ENCODE measurements at regions not wholly inside any gene's neighbourhood (a gene's known extent, or its start where the extent isn't known, plus 50 kb on each side); places are given as distances from the start of the nearest gene placed in this dataset.

GRCh38 chr7:45515346-45515745, 58.8 kb upstream of the ADCY1 start:
- Histone ChIP-seq H4K20me1 (ENCODE audit: insufficient read depth) (no peaks in the 10 kb centered on the region), H2AFZ (ENCODE audit: low read depth, low read length, poor library complexity, severe bottlenecking) (no peak overlapping the region), H3K9me2 (ENCODE audit: insufficient read depth) (no peaks in the 10 kb centered on the region), H3K4me3 (replicated peaks in 1 of 2; ENCODE audit: low read depth in 1 of 2, low read length in 2 of 2) (no peak overlapping the region), H3K9me3 (ENCODE audit: control insufficient read depth in 1 of 2, insufficient read depth in 1 of 2, low read depth in 1 of 2, low read length in 2 of 2) (0 out of 4 replicates have a peak, but pooled peaks cover 5 to 12% of the 10 kb centered on the region in 2 experiments), H3K4me1 (ENCODE audit: control insufficient read depth in 1 of 2, insufficient read depth in 2 of 2, low read length in 2 of 2) (no peaks in the 10 kb centered on the region), H3K79me2 (ENCODE audit: insufficient read depth, low read length) (no peaks in the 10 kb centered on the region), H3K9ac (ENCODE audit: low read length) (no peak overlapping the region), H3K4me2 (ENCODE audit: low read length) (no peak overlapping the region), H3K27ac (ENCODE audit: low read depth, low read length) (no peak overlapping the region), H3K27me3 (ENCODE audit: insufficient read depth, low read length) (0 out of 2 replicates have a peak, but pooled peaks cover 4% of the 10 kb centered on the region), H3K36me3 (ENCODE audit: control insufficient read depth in 1 of 2, insufficient read depth in 2 of 2, low read length in 2 of 2) (no peaks in the 10 kb centered on the region)
- BruUV-seq (replicated peaks): no TSS peak
- ATAC-seq: no peak
- no peak for DNase-seq (ENCODE audit: low read depth, low spot score)
- intact Hi-C loops (cut with micrococcal nuclease): no loop called here
- TF ChIP-seq SIN3A (IDR thresholded peaks at IDR 0.05; ENCODE audit: low read depth): no peak
- TF ChIP-seq TCF7L2 (IDR thresholded peaks at IDR 0.05; ENCODE audit: borderline replicate concordance, extremely low read depth, insufficient read depth, insufficient read length): no peak
- TF ChIP-seq EZH2phosphoT487 (IDR thresholded peaks at IDR 0.05; ENCODE audit: borderline replicate concordance): no peak
- TF ChIP-seq YY1 (IDR thresholded peaks at IDR 0.05; ENCODE audit: extremely low read depth, insufficient replicate concordance, low read depth, low read length): no peak
- no peak for TF ChIP-seq CTCF (IDR thresholded peaks at IDR 0.05 in 2 of 3, conservative IDR thresholded peaks at IDR 0.05 in 1 of 3; ENCODE audit: borderline replicate concordance in 1 of 3, insufficient read depth in 1 of 3, low read depth in 2 of 3, low read length in 2 of 3)
- no peak for TF ChIP-seq ATF3 (IDR thresholded peaks at IDR 0.05)
- no peak for TF ChIP-seq CEBPB (IDR thresholded peaks at IDR 0.05; ENCODE audit: low read depth)
- no peak for TF ChIP-seq ZFX (IDR thresholded peaks at IDR 0.05)
- TF ChIP-seq ELF1 (IDR thresholded peaks at IDR 0.05; ENCODE audit: borderline replicate concordance, low read depth): no peak
- TF ChIP-seq POLR2AphosphoS5 (IDR thresholded peaks at IDR 0.05; ENCODE audit: low read depth, low read length): no peak
- no peak for TF ChIP-seq CBX3 (IDR thresholded peaks at IDR 0.05; ENCODE audit: low read depth)
- no peak for TF ChIP-seq EGR1 (IDR thresholded peaks at IDR 0.05; ENCODE audit: low read depth)
- TF ChIP-seq POLR2A (IDR thresholded peaks at IDR 0.05; ENCODE audit: borderline replicate concordance, extremely low read depth, insufficient read depth, insufficient read length): no peak
- no peak for TF ChIP-seq RAD21 (IDR thresholded peaks at IDR 0.05; ENCODE audit: low read depth)
- TF ChIP-seq SRF (IDR thresholded peaks at IDR 0.05; ENCODE audit: low read depth): no peak
- TF ChIP-seq REST (IDR thresholded peaks at IDR 0.05; ENCODE audit: low read depth): no peak
- TF ChIP-seq EZH2 (IDR thresholded peaks at IDR 0.05): no peak
- TF ChIP-seq ZNF274 (IDR thresholded peaks at IDR 0.05; ENCODE audit: low read depth, low read length): no peak
- no peak for TF ChIP-seq JUND (IDR thresholded peaks at IDR 0.05)
- no peak for TF ChIP-seq MAX (IDR thresholded peaks at IDR 0.05)
- CTCF ChIA-PET: no interaction called here
- RAD21 ChIA-PET (ENCODE audit: low non-redundant PET in 1 of 2, low total read pairs in 2 of 2, uncharacterized antibody in 2 of 2, unreplicated experiment in 2 of 2): no interaction called here
- POLR2A ChIA-PET: no interaction called here

All from HCT116 (cell line).